ENCODE measurements at regions not wholly inside any gene's neighbourhood (a gene's known extent, or its start where the extent isn't known, plus 50 kb on each side); places are given as distances from the start of the nearest gene placed in this dataset.

DNA sequence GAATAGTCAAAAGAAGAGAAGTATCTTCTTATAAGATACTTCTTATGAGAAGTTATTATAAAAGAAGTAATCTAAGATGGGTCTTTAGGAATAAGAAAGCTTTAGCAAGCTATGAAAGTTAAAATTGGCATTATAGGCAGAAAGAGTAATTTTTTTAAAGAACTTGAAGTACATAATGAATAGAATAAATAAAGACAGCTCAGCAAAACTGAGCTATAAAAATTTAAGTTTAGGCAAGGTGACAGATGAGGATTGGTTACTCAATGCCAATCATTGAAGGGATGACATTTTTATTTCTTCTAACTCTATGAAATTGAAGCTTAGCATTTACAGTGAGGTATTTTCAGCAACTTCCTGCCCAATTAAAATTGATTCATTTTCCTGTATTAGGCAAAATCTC is 966.8 kb downstream of the BRINP3 start:
- TF ChIP-seq, protein P1, sequence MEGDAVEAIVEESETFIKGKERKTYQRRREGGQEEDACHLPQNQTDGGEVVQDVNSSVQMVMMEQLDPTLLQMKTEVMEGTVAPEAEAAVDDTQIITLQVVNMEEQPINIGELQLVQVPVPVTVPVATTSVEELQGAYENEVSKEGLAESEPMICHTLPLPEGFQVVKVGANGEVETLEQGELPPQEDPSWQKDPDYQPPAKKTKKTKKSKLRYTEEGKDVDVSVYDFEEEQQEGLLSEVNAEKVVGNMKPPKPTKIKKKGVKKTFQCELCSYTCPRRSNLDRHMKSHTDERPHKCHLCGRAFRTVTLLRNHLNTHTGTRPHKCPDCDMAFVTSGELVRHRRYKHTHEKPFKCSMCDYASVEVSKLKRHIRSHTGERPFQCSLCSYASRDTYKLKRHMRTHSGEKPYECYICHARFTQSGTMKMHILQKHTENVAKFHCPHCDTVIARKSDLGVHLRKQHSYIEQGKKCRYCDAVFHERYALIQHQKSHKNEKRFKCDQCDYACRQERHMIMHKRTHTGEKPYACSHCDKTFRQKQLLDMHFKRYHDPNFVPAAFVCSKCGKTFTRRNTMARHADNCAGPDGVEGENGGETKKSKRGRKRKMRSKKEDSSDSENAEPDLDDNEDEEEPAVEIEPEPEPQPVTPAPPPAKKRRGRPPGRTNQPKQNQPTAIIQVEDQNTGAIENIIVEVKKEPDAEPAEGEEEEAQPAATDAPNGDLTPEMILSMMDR (IDR thresholded peaks at IDR 0.05; ENCODE audit: low read length): no peak
- no peak for TF ChIP-seq EZH2 (IDR thresholded peaks at IDR 0.05; ENCODE audit: borderline replicate concordance, low read length)
